ENCODE measurements at regions not wholly inside any gene's neighbourhood (a gene's known extent, or its start where the extent isn't known, plus 50 kb on each side); places are given as distances from the start of the nearest gene placed in this dataset.

- H3K4me3 ChIP-seq (ENCODE audit: low read length): peak overlapping the region; percentile 1
- no peak overlapping the region for H3K9ac ChIP-seq (ENCODE audit: low read length)
- peaks cover 26% of the 10 kb centered on the region for H3K4me1 ChIP-seq (ENCODE audit: control insufficient read depth, insufficient read depth, low read length)
- no peaks in the 10 kb centered on the region for H3K27me3 ChIP-seq (ENCODE audit: control insufficient read depth, insufficient read depth, low read length)
- H3K36me3 ChIP-seq (ENCODE audit: control insufficient read depth, insufficient read depth, low read length): no peaks in the 10 kb centered on the region
- H3K9me3 ChIP-seq (ENCODE audit: control insufficient read depth, low read length): no peaks in the 10 kb centered on the region
Measured at GRCh38 chr21:35954066-35954465, 106.3 kb downstream of the SETD4 start.

- Histone ChIP-seq H3K4me1 (ENCODE audit: control insufficient read depth, insufficient read depth, low read length) (peaks cover 26% of the 10 kb centered on the region), H3K4me3 (ENCODE audit: low read length) (peak overlapping the region; percentile 1), H3K9me3 (ENCODE audit: control insufficient read depth, low read length) (no peaks in the 10 kb centered on the region), H3K36me3 (ENCODE audit: control insufficient read depth, insufficient read depth, low read length) (no peaks in the 10 kb centered on the region), H3K9ac (ENCODE audit: low read length) (no peak overlapping the region), H3K27me3 (ENCODE audit: control insufficient read depth, insufficient read depth, low read length) (no peaks in the 10 kb centered on the region)
Measured at GRCh38 chr21:35953597-35953996, 106.7 kb downstream of the SETD4 start.

GRCh38 chr21:35952651-35953340 is 107.5 kb downstream of the SETD4 start:
- Histone ChIP-seq H3K36me3 (ENCODE audit: control insufficient read depth, insufficient read depth, low read length) (no peaks in the 10 kb centered on the region), H3K27me3 (ENCODE audit: control insufficient read depth, insufficient read depth, low read length) (no peaks in the 10 kb centered on the region), H3K4me3 (ENCODE audit: low read length) (no peak overlapping the region), H3K4me1 (ENCODE audit: control insufficient read depth, insufficient read depth, low read length) (peaks cover 26% of the 10 kb centered on the region), H3K9ac (ENCODE audit: low read length) (no peak overlapping the region), H3K9me3 (ENCODE audit: control insufficient read depth, low read length) (no peaks in the 10 kb centered on the region)

GRCh38 chr21:35948982-35949381 is 111.3 kb downstream of the SETD4 start:
- H3K36me3 ChIP-seq (ENCODE audit: control insufficient read depth, insufficient read depth, low read length): no peaks in the 10 kb centered on the region
- no peak overlapping the region for H3K9ac ChIP-seq (ENCODE audit: low read length)
- no peaks in the 10 kb centered on the region for H3K27me3 ChIP-seq (ENCODE audit: control insufficient read depth, insufficient read depth, low read length)
- no peaks in the 10 kb centered on the region for H3K9me3 ChIP-seq (ENCODE audit: control insufficient read depth, low read length)
- H3K4me1 ChIP-seq (ENCODE audit: control insufficient read depth, insufficient read depth, low read length): peaks cover 22% of the 10 kb centered on the region
- H3K4me3 ChIP-seq (ENCODE audit: low read length): no peak overlapping the region

- Histone ChIP-seq H3K9ac (ENCODE audit: low read length) (no peak overlapping the region), H3K4me1 (ENCODE audit: control insufficient read depth, insufficient read depth, low read length) (peaks cover under 1% of the 10 kb centered on the region), H3K9me3 (ENCODE audit: control insufficient read depth, low read length) (no peaks in the 10 kb centered on the region), H3K4me3 (ENCODE audit: low read length) (no peak overlapping the region), H3K36me3 (ENCODE audit: control insufficient read depth, insufficient read depth, low read length) (no peaks in the 10 kb centered on the region), H3K27me3 (ENCODE audit: control insufficient read depth, insufficient read depth, low read length) (no peaks in the 10 kb centered on the region)
Measured at GRCh38 chr21:35945089-35945671, 115.1 kb downstream of the SETD4 start.

GRCh38 chr21:35943752-35944151 is 116.6 kb downstream of the SETD4 start:
- no peak overlapping the region for H3K4me3 ChIP-seq (ENCODE audit: low read length)
- no peaks in the 10 kb centered on the region for H3K9me3 ChIP-seq (ENCODE audit: control insufficient read depth, low read length)
- H3K36me3 ChIP-seq (ENCODE audit: control insufficient read depth, insufficient read depth, low read length): no peaks in the 10 kb centered on the region
- H3K4me1 ChIP-seq (ENCODE audit: control insufficient read depth, insufficient read depth, low read length): peaks cover 5% of the 10 kb centered on the region
- no peaks in the 10 kb centered on the region for H3K27me3 ChIP-seq (ENCODE audit: control insufficient read depth, insufficient read depth, low read length)
- no peak overlapping the region for H3K9ac ChIP-seq (ENCODE audit: low read length)

- Histone ChIP-seq H3K4me3 (ENCODE audit: low read length) (no peak overlapping the region), H3K27me3 (ENCODE audit: control insufficient read depth, insufficient read depth, low read length) (no peaks in the 10 kb centered on the region), H3K36me3 (ENCODE audit: control insufficient read depth, insufficient read depth, low read length) (no peaks in the 10 kb centered on the region), H3K9me3 (ENCODE audit: control insufficient read depth, low read length) (no peaks in the 10 kb centered on the region), H3K4me1 (ENCODE audit: control insufficient read depth, insufficient read depth, low read length) (peaks cover 5% of the 10 kb centered on the region), H3K9ac (ENCODE audit: low read length) (no peak overlapping the region)
Measured at GRCh38 chr21:35942211-35943144, 117.8 kb downstream of the SETD4 start.

GRCh38 chr21:35940074-35940927 is 120.0 kb downstream of the SETD4 start:
- H3K4me1 ChIP-seq (ENCODE audit: control insufficient read depth, insufficient read depth, low read length): peaks cover 5% of the 10 kb centered on the region
- H3K9ac ChIP-seq (ENCODE audit: low read length): no peak overlapping the region
- no peaks in the 10 kb centered on the region for H3K27me3 ChIP-seq (ENCODE audit: control insufficient read depth, insufficient read depth, low read length)
- H3K9me3 ChIP-seq (ENCODE audit: control insufficient read depth, low read length): no peaks in the 10 kb centered on the region
- no peak overlapping the region for H3K4me3 ChIP-seq (ENCODE audit: low read length)
- H3K36me3 ChIP-seq (ENCODE audit: control insufficient read depth, insufficient read depth, low read length): no peaks in the 10 kb centered on the region

- Histone ChIP-seq H3K9me3 (ENCODE audit: control insufficient read depth, low read length) (no peaks in the 10 kb centered on the region), H3K4me1 (ENCODE audit: control insufficient read depth, insufficient read depth, low read length) (peaks cover 5% of the 10 kb centered on the region), H3K4me3 (ENCODE audit: low read length) (no peak overlapping the region), H3K9ac (ENCODE audit: low read length) (no peak overlapping the region), H3K27me3 (ENCODE audit: control insufficient read depth, insufficient read depth, low read length) (no peaks in the 10 kb centered on the region), H3K36me3 (ENCODE audit: control insufficient read depth, insufficient read depth, low read length) (no peaks in the 10 kb centered on the region)
Measured at GRCh38 chr21:35938446-35938845, 121.9 kb downstream of the SETD4 start.

GRCh38 chr21:35933466-35933865 is 126.9 kb downstream of the SETD4 start:
- Histone ChIP-seq H3K9me3 (ENCODE audit: control insufficient read depth, low read length) (no peaks in the 10 kb centered on the region), H3K4me3 (ENCODE audit: low read length) (no peak overlapping the region), H3K9ac (ENCODE audit: low read length) (no peak overlapping the region), H3K4me1 (ENCODE audit: control insufficient read depth, insufficient read depth, low read length) (peaks cover 3% of the 10 kb centered on the region), H3K27me3 (ENCODE audit: control insufficient read depth, insufficient read depth, low read length) (no peaks in the 10 kb centered on the region), H3K36me3 (ENCODE audit: control insufficient read depth, insufficient read depth, low read length) (no peaks in the 10 kb centered on the region)

GRCh38 chr21:35932232-35932911 is 128.0 kb downstream of the SETD4 start:
- no peaks in the 10 kb centered on the region for H3K27me3 ChIP-seq (ENCODE audit: control insufficient read depth, insufficient read depth, low read length)
- H3K9me3 ChIP-seq (ENCODE audit: control insufficient read depth, low read length): no peaks in the 10 kb centered on the region
- H3K36me3 ChIP-seq (ENCODE audit: control insufficient read depth, insufficient read depth, low read length): no peaks in the 10 kb centered on the region
- H3K4me3 ChIP-seq (ENCODE audit: low read length): no peak overlapping the region
- peaks cover 3% of the 10 kb centered on the region for H3K4me1 ChIP-seq (ENCODE audit: control insufficient read depth, insufficient read depth, low read length)
- H3K9ac ChIP-seq (ENCODE audit: low read length): no peak overlapping the region
